Liver (tissue), 8 donors: ENCODE measurements at regions not wholly inside any gene's neighbourhood (a gene's known extent, or its start where the extent isn't known, plus 50 kb on each side); places are given as distances from the start of the nearest gene placed in this dataset.

Experiments used
- DNase-seq: peaks from one replicate; pipeline ENCODE4 v3.0.0-alpha.2; 2017; ENCODE audit warnings: low spot score
- H3K27ac ChIP-seq, 2 donors: one replicate each; pipeline ENCODE4 v1.7.0; 2013; ENCODE audit warnings: inconsistent platforms in 2 of 2, low read length in 2 of 2, control low read depth in 1 of 2, low read depth in 1 of 2, mild to moderate bottlenecking in 1 of 2
- H3K27me3 ChIP-seq, 4 donors: one replicate each; pipeline versions ENCODE4 v1.6.1 to v1.7.0; 2013; ENCODE audit warnings: low read length in 3 of 4, inconsistent platforms in 1 of 4, mild to moderate bottlenecking in 1 of 4, moderate library complexity in 1 of 4; ENCODE audit not compliant: control insufficient read depth in 4 of 4, insufficient read depth in 4 of 4
- H3K36me3 ChIP-seq, 4 donors: one replicate each; pipeline versions ENCODE4 v1.6.1 to v1.7.0; 2013; ENCODE audit warnings: low read length in 3 of 4, mild to moderate bottlenecking in 3 of 4, low read depth in 1 of 4, moderate library complexity in 1 of 4; ENCODE audit not compliant: control insufficient read depth in 4 of 4, insufficient read depth in 3 of 4
- H3K4me1 ChIP-seq, 4 donors: one replicate each; pipeline versions ENCODE4 v1.6.1 to v1.7.0; 2013; ENCODE audit warnings: low read length in 3 of 4, mild to moderate bottlenecking in 3 of 4, moderate library complexity in 1 of 4; ENCODE audit not compliant: control insufficient read depth in 4 of 4, insufficient read depth in 4 of 4
- H3K4me3 ChIP-seq, 3 donors: one replicate each; pipeline versions ENCODE4 v1.6.1 to v1.7.0; 2013; ENCODE audit warnings: low read length in 3 of 3, control low read depth in 1 of 3, low read depth in 1 of 3, mild to moderate bottlenecking in 1 of 3
- H3K9ac ChIP-seq, 2 donors: one replicate each; pipeline ENCODE4 v1.7.0; 2013; ENCODE audit warnings: low read length in 2 of 2, mild to moderate bottlenecking in 2 of 2, moderate library complexity in 2 of 2, control low read depth in 1 of 2, low read depth in 1 of 2
- H3K9me3 ChIP-seq, 4 donors: one replicate each; pipeline versions ENCODE4 v1.6.1 to v1.7.0; 2013; ENCODE audit warnings: low read length in 3 of 4; ENCODE audit not compliant: control insufficient read depth in 4 of 4
- ATF3 ChIP-seq: IDR thresholded peaks from 2 replicates; pipeline ENCODE4 v1.6.1; 2016; ENCODE audit warnings: antibody characterized with exemption
- CTCF ChIP-seq: fragments of 150-350 bp; IDR thresholded peaks from 2 replicates; pipeline ENCODE4 v1.5.1; 2017; ENCODE audit warnings: improper control_type of control experiment, low read depth, low read length; ENCODE audit not compliant: missing input control
- EGR1 ChIP-seq, 2 donors: IDR thresholded peaks; 2 replicates each; pipeline ENCODE4 v1.6.1; 2016 to 2018; ENCODE audit warnings: antibody characterized with exemption in 2 of 2, low read depth in 2 of 2
- FOXA1 ChIP-seq: IDR thresholded peaks from 2 replicates; pipeline ENCODE4 v1.6.1; 2016; ENCODE audit warnings: antibody characterized with exemption
- GABPA ChIP-seq, 2 donors: IDR thresholded peaks in 1 of 2; conservative IDR thresholded peaks in 1 of 2; 2 replicates each; pipeline ENCODE4 v1.6.1; 2016; ENCODE audit warnings: antibody characterized with exemption in 2 of 2, mild to moderate bottlenecking in 1 of 2, moderate library complexity in 1 of 2
- HNF4A ChIP-seq, 2 donors: conservative IDR thresholded peaks; 2 replicates each; pipeline ENCODE4 v1.6.1; 2016; ENCODE audit warnings: antibody characterized with exemption in 2 of 2, mild to moderate bottlenecking in 2 of 2
- HNF4G ChIP-seq: IDR thresholded peaks from 2 replicates; pipeline ENCODE4 v1.6.1; 2016; ENCODE audit warnings: antibody characterized with exemption
- JUND ChIP-seq, 2 donors: IDR thresholded peaks; 2 replicates each; pipeline ENCODE4 v1.6.1; 2016; ENCODE audit warnings: antibody characterized with exemption in 2 of 2
- MAX ChIP-seq: IDR thresholded peaks from 2 replicates; pipeline ENCODE4 v1.6.1; 2016; ENCODE audit warnings: antibody characterized with exemption
- REST ChIP-seq: IDR thresholded peaks from 2 replicates; pipeline ENCODE4 v1.6.1; 2016; ENCODE audit warnings: antibody characterized with exemption, mild to moderate bottlenecking
- RXRA ChIP-seq, 2 donors: IDR thresholded peaks; 2 replicates each; pipeline ENCODE4 v1.6.1; 2017 to 2018; ENCODE audit warnings: antibody characterized with exemption in 2 of 2, mild to moderate bottlenecking in 1 of 2
- SP1 ChIP-seq: IDR thresholded peaks from 2 replicates; pipeline ENCODE4 v1.6.1; 2018; ENCODE audit warnings: antibody characterized with exemption, mild to moderate bottlenecking
- TAF1 ChIP-seq: conservative IDR thresholded peaks from 2 replicates; pipeline ENCODE4 v1.6.1; 2016; ENCODE audit warnings: antibody characterized with exemption, mild to moderate bottlenecking
- YY1 ChIP-seq: IDR thresholded peaks from 2 replicates; pipeline ENCODE4 v1.6.1; 2016; ENCODE audit warnings: antibody characterized with exemption, mild to moderate bottlenecking
- WGBS: extraction: QIAGEN DNeasy Blood & Tissue Kit; methylation state at CpG from one replicate; pipeline ENCODE4 v1.1.7; 2013; 5-methylcytosine and 5-hydroxymethylcytosine counted together
- donor health status: healthy.
- donor health status: healthy.
- donor health status: healthy.
- donor health status: healthy.
- donor health status: healthy.

GRCh38 chr12:86950444-86950843 lies 694.3 kb upstream of the MGAT4C start:
- 86% methylated on average over 3 of the region's 3 CpGs for WGBS

GRCh38 chr12:86950043-86950442 lies 693.9 kb upstream of the MGAT4C start:
- 6% methylated on average over 1 of the region's 1 CpG for WGBS
- Histone ChIP-seq H3K4me3 (no peak overlapping the region), H3K4me1 (no peaks in the 10 kb centered on the region), H3K27ac (no peak overlapping the region), H3K27me3 (no peaks in the 10 kb centered on the region), H3K9me3 (no peaks in the 10 kb centered on the region), H3K36me3 (no peaks in the 10 kb centered on the region), H3K9ac (no peak overlapping the region)
- TF ChIP-seq GABPA (IDR thresholded peaks at IDR 0.05 in 1 of 2, conservative IDR thresholded peaks at IDR 0.05 in 1 of 2) (no peak), CTCF (no peak), HNF4G (no peak), FOXA1 (no peak), ATF3 (no peak)
- DNase-seq, result no peak

More at GRCh38 chr12:86950444-86950843, 694.3 kb upstream of the MGAT4C start:
- no peaks in the 10 kb centered on the region for H3K27me3 ChIP-seq
- no peak overlapping the region for H3K9ac ChIP-seq
- H3K9me3 ChIP-seq, result no peaks in the 10 kb centered on the region
- no peak for DNase-seq
- TF ChIP-seq REST, result no peak
- no peak for TF ChIP-seq HNF4G
- TF ChIP-seq ATF3, result no peak
- no peaks in the 10 kb centered on the region for H3K4me1 ChIP-seq
- no peak overlapping the region for H3K27ac ChIP-seq
- no peaks in the 10 kb centered on the region for H3K36me3 ChIP-seq
- H3K4me3 ChIP-seq, result no peak overlapping the region

- no peak overlapping the region for H3K4me3 ChIP-seq
- H3K27me3 ChIP-seq, result no peaks in the 10 kb centered on the region
- no peak overlapping the region for H3K27ac ChIP-seq
- H3K9me3 ChIP-seq, result no peaks in the 10 kb centered on the region
- no peak for DNase-seq
- H3K9ac ChIP-seq, result no peak overlapping the region
- H3K36me3 ChIP-seq, result no peaks in the 10 kb centered on the region
- no peaks in the 10 kb centered on the region for H3K4me1 ChIP-seq
- WGBS, result 95% methylated on average over 1 of the region's 1 CpG
- no peak for TF ChIP-seq EGR1 (IDR thresholded peaks at IDR 0.05; ENCODE audit: low read depth in 2 of 2)
- TF ChIP-seq SP1, result no peak
- no peak for TF ChIP-seq MAX
- TF ChIP-seq HNF4G, result no peak
- no peak for TF ChIP-seq FOXA1
- TF ChIP-seq GABPA (IDR thresholded peaks at IDR 0.05 in 1 of 2, conservative IDR thresholded peaks at IDR 0.05 in 1 of 2), result no peak
- no peak for TF ChIP-seq JUND (IDR thresholded peaks at IDR 0.05)
- TF ChIP-seq RXRA (IDR thresholded peaks at IDR 0.05), result no peak
- no peak for TF ChIP-seq TAF1
- TF ChIP-seq HNF4A (conservative IDR thresholded peaks at IDR 0.05), result no peak
- no peak for TF ChIP-seq REST
- TF ChIP-seq CTCF, result no peak
- TF ChIP-seq ATF3, result no peak
- TF ChIP-seq YY1, result no peak
These were observed 692.7 kb upstream of the MGAT4C start for GRCh38 chr12:86948851-86949250.
